ENCODE measurements at regions not wholly inside any gene's neighbourhood (a gene's known extent, or its start where the extent isn't known, plus 50 kb on each side); places are given as distances from the start of the nearest gene placed in this dataset.

DNA sequence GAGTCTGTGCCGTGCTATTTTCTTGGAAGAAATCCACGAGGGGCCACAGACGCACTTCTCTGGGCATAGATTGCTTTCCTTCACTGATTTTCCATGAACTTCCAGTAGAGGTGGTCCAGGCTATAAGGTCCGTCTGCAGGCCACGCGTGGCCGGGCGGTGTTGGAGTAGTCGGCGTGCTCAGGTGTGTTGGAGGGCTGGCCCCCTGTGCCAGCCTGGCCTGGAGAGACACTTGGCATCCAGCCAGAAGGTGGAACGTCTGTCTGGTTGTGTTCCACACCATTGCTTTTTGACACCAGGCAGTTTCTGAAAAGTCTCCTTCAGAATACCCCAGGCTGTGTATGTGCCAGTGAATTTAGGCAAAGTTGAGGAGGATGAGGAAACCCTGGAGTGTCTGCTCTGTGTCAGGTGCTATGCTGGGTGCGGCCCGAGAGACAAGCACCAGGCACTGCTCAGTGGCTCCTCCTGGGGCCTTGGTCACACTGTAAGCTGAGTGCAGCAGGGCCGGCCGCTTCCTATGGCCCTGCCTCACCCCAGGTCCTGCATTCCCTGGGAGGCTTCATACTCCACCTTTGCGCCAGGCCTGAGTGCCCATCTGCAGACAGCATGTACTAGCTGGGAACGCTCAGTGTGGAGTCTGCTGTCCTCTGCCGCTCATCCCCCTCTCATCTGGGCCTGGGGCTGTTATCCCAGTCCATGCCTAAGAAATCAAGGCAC, 52.1 kb upstream of the TAMM41 start:
- TF ChIP-seq, protein P1, sequence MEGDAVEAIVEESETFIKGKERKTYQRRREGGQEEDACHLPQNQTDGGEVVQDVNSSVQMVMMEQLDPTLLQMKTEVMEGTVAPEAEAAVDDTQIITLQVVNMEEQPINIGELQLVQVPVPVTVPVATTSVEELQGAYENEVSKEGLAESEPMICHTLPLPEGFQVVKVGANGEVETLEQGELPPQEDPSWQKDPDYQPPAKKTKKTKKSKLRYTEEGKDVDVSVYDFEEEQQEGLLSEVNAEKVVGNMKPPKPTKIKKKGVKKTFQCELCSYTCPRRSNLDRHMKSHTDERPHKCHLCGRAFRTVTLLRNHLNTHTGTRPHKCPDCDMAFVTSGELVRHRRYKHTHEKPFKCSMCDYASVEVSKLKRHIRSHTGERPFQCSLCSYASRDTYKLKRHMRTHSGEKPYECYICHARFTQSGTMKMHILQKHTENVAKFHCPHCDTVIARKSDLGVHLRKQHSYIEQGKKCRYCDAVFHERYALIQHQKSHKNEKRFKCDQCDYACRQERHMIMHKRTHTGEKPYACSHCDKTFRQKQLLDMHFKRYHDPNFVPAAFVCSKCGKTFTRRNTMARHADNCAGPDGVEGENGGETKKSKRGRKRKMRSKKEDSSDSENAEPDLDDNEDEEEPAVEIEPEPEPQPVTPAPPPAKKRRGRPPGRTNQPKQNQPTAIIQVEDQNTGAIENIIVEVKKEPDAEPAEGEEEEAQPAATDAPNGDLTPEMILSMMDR (conservative IDR thresholded peaks at IDR 0.05 in 1 of 2, IDR thresholded peaks at IDR 0.05 in 1 of 2; ENCODE audit: low read depth in 1 of 2, low read length in 2 of 2), result no peak
- no peak for TF ChIP-seq EZH2 (IDR thresholded peaks at IDR 0.05; ENCODE audit: low read length, missing control alignments)

Measured in fibroblast of lung (primary cell).